EL (cell line): ENCODE measurements at regions not wholly inside any gene's neighbourhood (a gene's known extent, or its start where the extent isn't known, plus 50 kb on each side); places are given as distances from the start of the nearest gene placed in this dataset.
"Not testable (repeated sequence)": the region's sequence is repeated elsewhere in the genome, so short reads cannot be mapped to it uniquely, and the experiment has no call there.

ENCODE experiments used
- DNase-seq: peaks from one replicate; pipeline ENCODE4 v3.0.0-alpha.2; 2016

DNA sequence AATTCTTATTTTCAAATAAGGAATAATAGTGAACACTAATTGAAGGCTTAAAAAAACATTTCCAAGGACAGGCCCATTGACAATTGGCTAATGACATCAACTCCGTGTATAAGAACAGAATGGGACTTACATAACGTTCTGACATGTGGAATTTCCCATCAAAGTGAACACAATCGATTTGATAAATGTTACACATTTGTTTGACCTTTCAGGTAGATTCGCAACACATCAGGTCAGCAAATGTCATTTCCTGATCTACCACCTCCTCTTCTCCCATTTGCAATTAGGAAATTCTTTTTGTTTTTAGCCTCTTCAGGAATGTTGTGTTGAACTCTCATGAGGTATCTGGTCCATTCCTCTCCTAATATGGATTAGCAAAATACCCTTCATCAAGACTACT lies 292.9 kb upstream of the SLC14A2 start:
- DNase-seq = no peak

GRCh38 chr18:45324101-45324494 lies 291.2 kb upstream of the SLC14A2 start:
- no peak for DNase-seq

- DNase-seq = no peak
Measured at GRCh38 chr18:45324495-45325113, 290.7 kb upstream of the SLC14A2 start.

DNA sequence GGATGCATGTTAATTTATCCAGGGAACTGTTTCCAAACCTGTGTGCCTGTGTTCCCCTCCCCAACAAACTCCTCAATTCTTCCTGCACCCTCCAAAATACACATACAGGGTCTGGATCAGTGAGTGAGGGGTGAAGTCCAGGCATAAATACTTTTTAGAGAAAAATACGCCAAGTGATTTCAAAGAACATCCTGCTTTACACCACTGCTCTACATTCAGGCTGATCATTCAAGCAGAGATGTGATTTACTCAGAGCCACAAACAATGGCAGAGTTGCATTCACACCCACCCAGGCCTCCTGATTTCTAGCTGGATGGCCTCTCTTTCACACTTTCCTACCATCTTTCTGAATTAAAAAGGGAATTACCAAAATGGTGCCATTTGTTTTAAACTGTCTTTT lies 289.5 kb upstream of the SLC14A2 start:
- no peak for DNase-seq

DNA sequence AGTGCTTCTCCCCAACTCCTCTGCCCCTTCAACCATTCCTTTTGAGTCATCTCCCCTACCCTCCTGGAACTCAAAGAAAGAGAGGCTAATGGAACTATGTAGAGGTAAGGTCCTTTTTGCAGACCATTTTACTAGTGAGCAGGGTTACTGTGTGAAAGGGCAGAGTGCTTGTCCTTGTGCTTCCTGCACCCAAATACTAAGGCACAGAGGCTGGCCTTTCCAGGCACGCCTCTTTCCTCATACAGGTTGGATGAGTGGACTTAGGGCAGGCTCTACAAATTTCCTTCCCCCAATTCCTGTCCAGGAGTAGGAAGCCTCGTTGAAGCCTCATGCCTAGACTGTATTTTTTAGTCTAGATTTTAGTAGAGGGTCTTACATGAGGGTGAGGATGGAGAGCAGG lies 288.8 kb upstream of the SLC14A2 start:
- no peak for DNase-seq

GRCh38 chr18:45328296-45328695 lies 287.0 kb upstream of the SLC14A2 start:
- no peak for DNase-seq

DNA sequence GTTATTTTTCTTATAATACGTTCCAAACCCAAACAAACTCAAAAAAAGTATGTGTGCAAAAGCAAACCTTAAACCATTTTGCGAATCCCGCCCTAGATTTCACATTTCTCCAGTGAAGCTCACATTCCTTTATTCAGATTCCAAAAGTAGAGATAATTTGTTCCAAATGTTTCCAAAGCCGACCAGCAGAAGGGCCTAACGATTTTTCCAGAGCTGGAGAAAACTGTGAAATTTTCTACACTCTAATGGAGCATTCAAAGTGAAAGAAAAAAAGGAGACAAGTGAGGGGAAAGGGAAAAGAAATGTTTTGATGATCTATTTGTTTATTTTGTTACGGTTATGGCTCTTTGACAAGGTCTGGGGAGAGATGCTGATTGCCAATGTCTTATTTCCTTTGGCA lies 286.5 kb upstream of the SLC14A2 start:
- no peak for DNase-seq

GRCh38 chr18:45329316-45329715 lies 286.0 kb upstream of the SLC14A2 start:
- no peak for DNase-seq

- no peak for DNase-seq
Measured at GRCh38 chr18:45330170-45330594, 285.1 kb upstream of the SLC14A2 start.

DNA sequence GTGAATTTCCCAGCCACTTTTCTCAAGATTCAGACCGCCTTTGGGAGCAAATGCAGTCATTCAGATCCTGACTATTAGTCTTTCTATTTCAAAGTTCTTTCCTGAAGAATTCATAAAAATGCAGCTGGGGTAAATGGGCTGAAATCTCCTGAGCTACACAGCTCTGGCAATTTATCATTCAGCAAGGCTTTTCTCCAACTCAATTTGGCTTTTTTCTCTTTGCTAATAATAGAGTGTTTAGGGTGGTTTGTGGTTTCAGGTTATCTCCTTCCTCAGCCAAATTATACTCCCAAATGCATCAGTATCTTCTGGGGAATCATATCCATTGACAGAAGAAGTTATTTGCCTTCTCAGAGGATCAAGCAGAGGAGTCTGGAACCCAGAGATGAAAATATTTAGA lies 282.4 kb upstream of the SLC14A2 start:
- DNase-seq = no peak

DNA sequence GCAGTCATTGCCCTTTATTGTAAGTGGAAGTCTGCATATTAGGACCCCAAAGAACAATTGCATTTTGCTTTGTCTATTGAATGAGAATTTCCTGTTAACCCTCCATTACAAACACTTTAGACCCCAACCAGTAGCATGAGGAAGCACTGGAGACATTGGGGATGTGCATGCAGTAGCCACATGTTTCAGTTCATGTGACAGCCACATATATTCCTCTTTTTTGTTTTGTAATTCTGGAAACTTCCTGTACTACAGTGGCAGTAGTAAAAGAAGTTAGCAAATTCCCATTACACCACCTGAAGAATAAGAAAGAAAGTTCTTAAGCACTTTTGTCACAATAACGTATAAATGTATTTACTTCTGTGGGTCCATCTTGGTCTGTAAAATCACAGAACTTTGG lies 281.1 kb upstream of the SLC14A2 start:
- no peak for DNase-seq

DNA sequence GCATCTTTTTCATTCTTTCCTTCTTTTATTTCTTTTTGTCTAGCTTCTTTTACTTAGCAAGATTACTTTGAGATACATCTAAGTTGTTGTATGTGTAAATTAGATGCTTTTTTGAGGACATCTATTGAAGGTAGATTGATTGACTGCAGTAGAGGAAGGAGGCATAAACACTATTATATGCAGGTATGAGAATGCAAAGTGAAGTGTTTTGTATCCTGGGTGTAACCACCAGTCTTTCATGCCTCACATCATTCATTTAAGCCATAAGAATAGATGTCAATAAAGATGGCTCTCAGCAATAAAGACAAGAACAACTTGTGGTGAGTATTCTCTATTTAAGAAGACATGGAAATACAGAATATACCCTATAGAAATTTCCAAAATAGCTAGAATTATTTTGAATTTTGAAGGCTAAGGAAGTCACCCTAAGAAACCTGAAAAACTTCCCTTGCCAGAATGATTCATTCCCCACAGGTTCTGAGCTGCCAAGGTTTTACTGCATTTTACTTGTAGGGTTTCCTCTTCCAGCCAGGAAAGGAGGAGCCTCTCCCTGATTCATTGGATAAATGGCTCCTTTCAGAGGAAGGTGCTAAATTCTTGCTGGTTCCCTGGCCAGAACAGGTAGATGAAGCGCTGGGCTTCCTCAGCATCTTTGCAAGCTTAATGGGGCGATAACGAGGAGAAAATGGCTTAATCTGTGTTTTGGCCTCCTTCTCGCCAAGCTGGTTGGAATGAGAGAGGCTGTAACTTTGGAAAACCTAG lies 279.8 kb upstream of the SLC14A2 start:
- no peak for DNase-seq

DNA sequence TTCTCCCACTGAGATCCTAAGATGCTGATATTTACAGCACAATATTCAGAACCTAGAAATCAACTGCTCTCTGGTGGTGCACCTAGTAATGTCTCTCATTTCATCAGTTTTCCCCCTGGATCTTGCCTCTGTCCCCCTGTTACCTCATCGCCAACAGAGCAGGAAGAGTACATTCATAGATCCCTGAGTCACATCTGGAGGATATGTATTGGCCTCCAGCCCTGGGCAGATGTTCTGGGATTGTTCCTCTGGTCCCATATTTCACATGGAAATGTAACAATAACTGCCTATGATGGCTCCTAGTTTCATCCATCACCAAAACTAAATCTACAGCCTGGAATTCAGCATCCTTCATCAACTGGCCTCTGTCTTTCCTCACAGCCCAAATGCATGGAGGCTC lies 278.8 kb upstream of the SLC14A2 start:
- DNase-seq = no peak

DNA sequence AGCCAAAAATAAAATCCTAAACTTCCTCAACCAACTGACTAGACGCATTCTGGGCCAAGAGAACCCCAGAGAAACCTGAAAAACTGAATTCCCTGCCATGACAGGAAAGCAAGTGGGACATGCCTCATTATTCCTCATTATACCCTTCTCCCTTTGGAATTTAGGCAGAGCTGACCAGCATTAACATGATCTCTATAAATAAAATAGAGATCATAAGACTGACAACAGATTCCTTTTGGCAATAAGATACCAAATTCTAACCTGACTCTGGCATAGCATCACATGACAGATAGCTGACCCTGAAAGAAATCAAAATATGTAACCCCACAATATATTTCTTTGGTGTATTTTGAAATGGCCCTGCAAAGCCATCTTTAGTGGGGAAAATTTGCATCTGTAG lies 277.8 kb upstream of the SLC14A2 start:
- no peak for DNase-seq

- DNase-seq = no peak
Measured at GRCh38 chr18:45339810-45340550, 275.3 kb upstream of the SLC14A2 start.

- DNase-seq = no peak
Measured at GRCh38 chr18:45340884-45341283, 274.4 kb upstream of the SLC14A2 start.

- no peak for DNase-seq
Measured at GRCh38 chr18:45341454-45341853, 273.8 kb upstream of the SLC14A2 start.

GRCh38 chr18:45342166-45342565 lies 273.1 kb upstream of the SLC14A2 start:
- DNase-seq = no peak

- DNase-seq = no peak
Measured at GRCh38 chr18:45342653-45343052, 272.6 kb upstream of the SLC14A2 start.

- DNase-seq = no peak
Measured at GRCh38 chr18:45343365-45343764, 271.9 kb upstream of the SLC14A2 start.

- DNase-seq = not testable (repeated sequence)
Measured at GRCh38 chr18:45344680-45345079, 270.6 kb upstream of the SLC14A2 start.

GRCh38 chr18:45349019-45349418 lies 266.3 kb upstream of the SLC14A2 start:
- DNase-seq = no peak

DNA sequence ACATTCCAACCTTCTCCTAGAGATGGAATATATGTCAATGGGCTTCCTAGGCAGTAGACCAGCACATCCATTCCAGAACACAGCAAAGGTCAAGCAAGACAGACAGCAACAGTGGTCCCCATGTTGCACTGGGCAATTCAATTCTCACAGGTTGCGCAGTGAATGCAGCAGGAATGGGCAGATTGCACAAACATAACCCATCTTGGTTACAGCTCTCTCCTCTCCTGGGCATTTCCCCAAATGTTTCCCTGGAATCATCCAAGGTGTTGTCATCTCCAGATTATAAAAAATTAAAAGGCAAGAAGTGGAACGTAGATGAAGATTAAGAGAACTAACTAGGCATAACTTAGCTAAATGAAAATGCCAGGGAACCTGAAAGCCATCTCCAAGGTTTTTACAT lies 265.8 kb upstream of the SLC14A2 start:
- no peak for DNase-seq
